Activated CD8-positive, alpha-beta T cell treated with anti-CD3 and anti-CD28 coated beads for 36 hours (primary cell): ENCODE measurements at regions not wholly inside any gene's neighbourhood (a gene's known extent, or its start where the extent isn't known, plus 50 kb on each side); places are given as distances from the start of the nearest gene placed in this dataset.

Experiments used
- ATAC-seq: fragments of 200-7000 bp; cut with Tn5 transposase; one replicate; pipeline ENCODE4 v1.10.0; 2021; ENCODE audit warnings: mild to moderate bottlenecking, moderate library complexity
- CTCF ChIA-PET: fragments of 350-600 bp; sonication (Branson Sonifier 250); formaldehyde crosslinking; loops from one replicate; lab custom pipeline; 2021; ENCODE audit warnings: antibody characterized with exemption; lab: Charles Lee
- POLR2A ChIA-PET: fragments of 350-600 bp; sonication (Branson Sonifier 250); formaldehyde crosslinking; loops from one replicate; lab custom pipeline; 2021; ENCODE audit warnings: antibody characterized with exemption; lab: Charles Lee
- DNase-seq: peaks from one replicate; pipeline ENCODE4 v3.0.0-alpha.2; 2020
- H3K27ac Mint-ChIP-seq: one replicate; pipeline ENCODE4 v1.8.0; 2021; ENCODE audit warnings: mild to moderate bottlenecking, mixed read lengths
- H3K27me3 Mint-ChIP-seq: one replicate; pipeline ENCODE4 v1.8.0; 2021; ENCODE audit warnings: mixed read lengths
- H3K36me3 Mint-ChIP-seq: one replicate; pipeline ENCODE4 v1.8.0; 2021; ENCODE audit warnings: low read depth, mixed read lengths
- H3K4me1 Mint-ChIP-seq: one replicate; pipeline ENCODE4 v1.8.0; 2021; ENCODE audit warnings: low read depth, mixed read lengths
- H3K4me3 Mint-ChIP-seq: one replicate; pipeline ENCODE4 v1.8.0; 2021; ENCODE audit warnings: mild to moderate bottlenecking, moderate library complexity, mixed read lengths
- H3K9me3 Mint-ChIP-seq: one replicate; pipeline ENCODE4 v1.8.0; 2021; ENCODE audit warnings: mixed read lengths
- intact Hi-C: fragments of 100-400 bp; cut with micrococcal nuclease; formaldehyde crosslinking; loops from one replicate; pipeline ENCODE4 v1.10.0; 2022
- TF ChIP-seq, protein P1 (sequence below): fragments of 200-600 bp; IDR thresholded peaks from one replicate; pipeline ENCODE4 v1.8.0; 2022; ENCODE audit warnings: antibody characterized with exemption, mild to moderate bottlenecking

DNA sequence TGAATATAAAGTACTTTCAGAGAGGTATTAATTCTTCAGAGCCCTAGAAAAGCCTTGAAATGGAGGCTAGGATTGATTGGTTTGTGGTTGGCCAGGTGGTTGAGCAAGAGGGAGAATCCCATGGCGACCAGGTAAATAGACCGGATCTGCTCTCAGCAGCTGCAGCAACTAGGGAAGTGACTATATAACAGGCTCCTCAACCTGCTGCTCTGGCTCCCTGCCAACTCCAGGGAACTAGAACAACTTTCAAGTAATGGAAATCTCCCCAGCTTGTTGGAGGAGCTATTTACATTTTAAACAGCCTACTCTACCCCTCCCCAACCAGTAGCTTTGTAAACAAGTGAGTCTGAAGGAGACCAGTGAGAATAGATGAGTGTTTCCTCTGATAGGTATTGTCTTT, 121.8 kb upstream of the CADM2 start:
- no peak overlapping the region for H3K4me3 Mint-ChIP-seq
- ChIA-PET CTCF (no interaction called here), POLR2A (no interaction called here)
- DNase-seq (no peak), ATAC-seq (no peak)
- H3K4me1 Mint-ChIP-seq, result no peaks in the 10 kb centered on the region
- peaks cover 13% of the 10 kb centered on the region for H3K9me3 Mint-ChIP-seq
- H3K27ac Mint-ChIP-seq, result no peak overlapping the region
- no peaks in the 10 kb centered on the region for H3K27me3 Mint-ChIP-seq
- no peaks in the 10 kb centered on the region for H3K36me3 Mint-ChIP-seq
- TF ChIP-seq, protein P1, sequence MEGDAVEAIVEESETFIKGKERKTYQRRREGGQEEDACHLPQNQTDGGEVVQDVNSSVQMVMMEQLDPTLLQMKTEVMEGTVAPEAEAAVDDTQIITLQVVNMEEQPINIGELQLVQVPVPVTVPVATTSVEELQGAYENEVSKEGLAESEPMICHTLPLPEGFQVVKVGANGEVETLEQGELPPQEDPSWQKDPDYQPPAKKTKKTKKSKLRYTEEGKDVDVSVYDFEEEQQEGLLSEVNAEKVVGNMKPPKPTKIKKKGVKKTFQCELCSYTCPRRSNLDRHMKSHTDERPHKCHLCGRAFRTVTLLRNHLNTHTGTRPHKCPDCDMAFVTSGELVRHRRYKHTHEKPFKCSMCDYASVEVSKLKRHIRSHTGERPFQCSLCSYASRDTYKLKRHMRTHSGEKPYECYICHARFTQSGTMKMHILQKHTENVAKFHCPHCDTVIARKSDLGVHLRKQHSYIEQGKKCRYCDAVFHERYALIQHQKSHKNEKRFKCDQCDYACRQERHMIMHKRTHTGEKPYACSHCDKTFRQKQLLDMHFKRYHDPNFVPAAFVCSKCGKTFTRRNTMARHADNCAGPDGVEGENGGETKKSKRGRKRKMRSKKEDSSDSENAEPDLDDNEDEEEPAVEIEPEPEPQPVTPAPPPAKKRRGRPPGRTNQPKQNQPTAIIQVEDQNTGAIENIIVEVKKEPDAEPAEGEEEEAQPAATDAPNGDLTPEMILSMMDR, result no peak
- intact Hi-C loops, result no loop called here

DNA sequence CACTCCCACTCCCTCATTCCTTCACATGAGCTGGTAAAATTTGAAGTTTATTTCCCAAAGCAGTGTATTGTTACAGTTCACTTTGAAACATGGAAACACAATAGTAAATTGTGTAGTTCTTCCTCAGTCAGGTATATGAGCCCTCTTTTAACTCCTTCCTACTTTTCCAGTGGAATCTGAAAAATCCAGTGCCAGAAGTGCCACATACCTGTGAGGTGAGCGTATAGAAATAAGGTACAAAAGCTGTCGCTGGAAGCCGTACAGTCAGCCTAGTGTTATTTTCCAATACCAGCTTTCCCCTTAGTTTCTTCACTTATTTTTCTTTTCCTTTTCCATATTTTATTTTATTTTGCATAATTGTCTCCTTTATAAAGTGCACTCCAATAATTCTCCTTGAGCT, 81.7 kb upstream of the CADM2 start:
- CTCF ChIA-PET, result interaction anchor here (1.1 kb wide), 1 partner anchor 10 kb away, joined by 3 read pairs; no protein-coding TSS in a partner anchor
- H3K36me3 Mint-ChIP-seq, result no peaks in the 10 kb centered on the region
- H3K27me3 Mint-ChIP-seq, result no peaks in the 10 kb centered on the region
- no peaks in the 10 kb centered on the region for H3K4me1 Mint-ChIP-seq
- H3K9me3 Mint-ChIP-seq, result no peaks in the 10 kb centered on the region
- no peak for ATAC-seq
- no peak overlapping the region for H3K27ac Mint-ChIP-seq
- intact Hi-C loops, result no loop called here
- POLR2A ChIA-PET, result no interaction called here
- no peak overlapping the region for H3K4me3 Mint-ChIP-seq
- TF ChIP-seq, protein P1, result no peak
- no peak for DNase-seq

DNA sequence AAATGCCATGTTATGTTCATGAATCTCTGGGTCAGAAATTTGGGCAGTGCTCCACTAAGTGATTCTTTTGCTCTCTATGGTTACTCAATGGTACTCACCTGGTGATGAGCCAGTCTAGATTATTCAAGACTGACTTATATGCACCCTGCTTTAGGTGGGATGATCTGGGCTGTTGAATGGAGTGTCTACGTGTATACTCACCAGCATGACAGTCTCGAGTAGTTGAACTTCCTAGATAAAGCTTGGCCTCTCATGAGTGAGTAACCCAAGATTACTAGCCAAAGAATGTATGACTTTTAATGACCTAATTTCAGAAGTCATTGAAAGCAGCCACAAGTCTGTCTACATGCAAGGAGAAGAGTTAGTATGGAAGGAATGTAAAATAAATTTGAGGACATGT, 77.5 kb upstream of the CADM2 start:
- ChIA-PET CTCF (no interaction called here), POLR2A (no interaction called here)
- Mint-ChIP-seq H3K36me3 (no peaks in the 10 kb centered on the region), H3K9me3 (peaks cover 5% of the 10 kb centered on the region), H3K4me1 (no peaks in the 10 kb centered on the region), H3K27me3 (no peaks in the 10 kb centered on the region), H3K4me3 (no peak overlapping the region), H3K27ac (no peak overlapping the region)
- TF ChIP-seq, protein P1, result no peak
- ATAC-seq, result no peak
- no peak for DNase-seq
- intact Hi-C loops, result no loop called here

DNA sequence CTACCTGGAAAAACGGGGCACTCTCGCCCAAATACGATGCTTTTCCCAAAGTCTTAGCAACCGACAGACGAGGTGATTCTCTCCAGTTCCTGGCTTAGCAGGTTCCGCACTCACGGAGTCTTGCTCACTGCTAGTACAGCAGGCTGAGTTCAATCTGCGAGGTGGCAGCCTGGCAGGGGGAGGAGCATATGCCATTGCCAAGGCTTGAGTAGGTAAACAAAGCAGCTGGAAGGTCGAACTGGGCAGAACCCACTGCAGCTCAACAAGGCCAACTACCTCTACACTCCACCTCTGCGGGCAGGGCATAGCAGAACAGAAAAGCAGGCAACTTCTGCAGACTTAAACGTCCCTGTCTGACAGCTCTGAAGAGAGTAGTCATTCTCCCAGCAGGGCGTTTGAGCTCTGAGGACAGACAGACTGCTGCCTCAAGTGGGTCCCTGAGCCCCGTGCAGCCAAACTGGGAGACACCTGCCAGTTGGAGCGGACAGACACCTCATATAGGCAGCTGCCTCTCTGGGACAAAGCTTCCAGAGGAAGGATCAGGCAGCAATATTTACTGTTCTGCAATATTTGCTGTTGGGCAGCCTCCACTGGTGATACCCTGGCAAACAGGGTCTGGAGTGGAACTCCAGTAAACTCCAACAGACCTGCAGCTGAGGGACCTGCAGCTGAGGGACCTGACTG, 73.4 kb upstream of the CADM2 start:
- no peaks in the 10 kb centered on the region for H3K36me3 Mint-ChIP-seq
- H3K27ac Mint-ChIP-seq, result no peak overlapping the region
- peaks cover 8% of the 10 kb centered on the region for H3K9me3 Mint-ChIP-seq
- intact Hi-C loops, result no loop called here
- TF ChIP-seq, protein P1, result no peak
- ATAC-seq, result no peak
- ChIA-PET CTCF (no interaction called here), POLR2A (no interaction called here)
- no peaks in the 10 kb centered on the region for H3K27me3 Mint-ChIP-seq
- no peaks in the 10 kb centered on the region for H3K4me1 Mint-ChIP-seq
- no peak overlapping the region for H3K4me3 Mint-ChIP-seq
- no peak for DNase-seq

DNA sequence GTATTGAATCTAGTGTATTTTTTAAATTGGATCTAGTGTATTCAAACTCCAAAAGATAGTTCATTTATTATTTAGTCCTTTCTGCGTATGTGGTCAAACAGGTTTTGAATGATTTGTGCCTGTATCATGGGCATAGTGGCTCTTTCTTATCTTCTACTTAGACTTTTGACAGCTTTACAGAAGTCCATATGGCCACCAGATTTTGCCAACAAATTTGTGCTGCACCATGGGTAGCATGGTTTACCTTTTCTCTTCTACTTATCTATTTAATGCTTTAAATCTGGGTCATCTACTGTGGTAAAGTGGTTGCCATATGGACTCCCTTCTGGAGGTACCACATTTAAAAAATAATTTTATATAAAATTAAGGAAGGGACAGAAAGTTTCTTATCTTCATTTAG, 66.9 kb upstream of the CADM2 start:
- Mint-ChIP-seq H3K27ac (no peak overlapping the region), H3K4me1 (no peaks in the 10 kb centered on the region), H3K36me3 (no peaks in the 10 kb centered on the region), H3K9me3 (peaks cover 12% of the 10 kb centered on the region), H3K27me3 (no peaks in the 10 kb centered on the region), H3K4me3 (no peak overlapping the region)
- ChIA-PET CTCF (no interaction called here), POLR2A (no interaction called here)
- DNase-seq (no peak), ATAC-seq (no peak)
- intact Hi-C loops, result no loop called here
- TF ChIP-seq, protein P1, result no peak
